SK-N-SH treated with all-trans-retinoic acid at 6 μM for 48 hours (cell line): ENCODE measurements at regions not wholly inside any gene's neighbourhood (a gene's known extent, or its start where the extent isn't known, plus 50 kb on each side); places are given as distances from the start of the nearest gene placed in this dataset.

Experiments
- ARNTL ChIP-seq: fragments of 450-650 bp; formaldehyde crosslinking; IDR thresholded peaks from 2 replicates; pipeline ENCODE4 v1.5.0; 2020; ENCODE audit warnings: low read depth, mild to moderate bottlenecking, moderate library complexity, borderline replicate concordance
- ISL1 ChIP-seq: fragments of 250-450 bp; sonication (Bioruptor Pico); IDR thresholded peaks from 2 replicates; pipeline ENCODE4 v2.1.2; 2022; ENCODE audit warnings: mild to moderate bottlenecking, moderate library complexity
- PPARA ChIP-seq: fragments of 250-450 bp; sonication (Bioruptor Pico); IDR thresholded peaks from 2 replicates; pipeline ENCODE4 v1.5.0; 2020; ENCODE audit warnings: mild to moderate bottlenecking, borderline replicate concordance
- TSHZ2 ChIP-seq: fragments of 250-450 bp; sonication (Bioruptor Pico); IDR thresholded peaks from 2 replicates; pipeline ENCODE4 v1.5.0; 2020; ENCODE audit warnings: mild to moderate bottlenecking, moderate library complexity
- ZFP30 ChIP-seq: fragments of 450-650 bp; formaldehyde crosslinking; IDR thresholded peaks from 2 replicates; pipeline ENCODE4 v1.5.0; 2022; ENCODE audit warnings: mild to moderate bottlenecking, moderate library complexity
- TF ChIP-seq, protein P1 (sequence below): fragments of 250-450 bp; sonication (Bioruptor Pico); IDR thresholded peaks from 2 replicates; pipeline ENCODE4 v1.5.1; 2020; ENCODE audit warnings: low read depth, mild to moderate bottlenecking, moderate library complexity
- TF ChIP-seq, protein P2 (sequence below): fragments of 250-450 bp; sonication (Bioruptor Pico); IDR thresholded peaks from 2 replicates; pipeline ENCODE4 v1.8.0; 2021; ENCODE audit warnings: low read depth, mild to moderate bottlenecking, moderate library complexity, borderline replicate concordance

DNA sequence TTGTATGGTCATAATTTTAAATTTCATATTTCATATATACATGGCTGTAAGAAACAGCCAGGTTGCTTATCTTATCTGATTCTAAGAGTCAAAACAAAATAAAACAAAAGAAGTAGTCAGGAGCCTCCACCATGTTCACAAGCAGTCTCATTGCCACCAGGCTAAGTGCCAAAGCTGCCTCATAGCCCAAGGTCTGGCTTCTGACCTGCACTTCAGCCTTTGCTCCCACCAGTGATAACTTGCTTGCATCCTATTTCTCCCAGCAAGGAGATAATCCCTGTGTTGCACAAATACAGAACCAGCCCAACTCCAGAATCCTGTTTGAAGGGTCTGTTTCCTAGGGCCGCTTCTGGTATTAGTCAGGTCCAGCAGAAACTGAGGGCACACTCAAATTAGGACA is 53.9 kb upstream of the TSKU start:
- TF ChIP-seq ZFP30 (CRISPR knock-in tag) (no peak), ARNTL (CRISPR knock-in tag) (no peak), TSHZ2 (CRISPR knock-in tag) (no peak), ISL1 (CRISPR knock-in tag) (no peak), PPARA (CRISPR knock-in tag) (no peak)
- TF ChIP-seq, protein P1, sequence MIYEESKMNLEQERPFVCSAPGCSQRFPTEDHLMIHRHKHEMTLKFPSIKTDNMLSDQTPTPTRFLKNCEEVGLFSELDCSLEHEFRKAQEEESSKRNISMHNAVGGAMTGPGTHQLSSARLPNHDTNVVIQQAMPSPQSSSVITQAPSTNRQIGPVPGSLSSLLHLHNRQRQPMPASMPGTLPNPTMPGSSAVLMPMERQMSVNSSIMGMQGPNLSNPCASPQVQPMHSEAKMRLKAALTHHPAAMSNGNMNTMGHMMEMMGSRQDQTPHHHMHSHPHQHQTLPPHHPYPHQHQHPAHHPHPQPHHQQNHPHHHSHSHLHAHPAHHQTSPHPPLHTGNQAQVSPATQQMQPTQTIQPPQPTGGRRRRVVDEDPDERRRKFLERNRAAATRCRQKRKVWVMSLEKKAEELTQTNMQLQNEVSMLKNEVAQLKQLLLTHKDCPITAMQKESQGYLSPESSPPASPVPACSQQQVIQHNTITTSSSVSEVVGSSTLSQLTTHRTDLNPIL (CRISPR knock-in tag): no peak
- TF ChIP-seq, protein P2, sequence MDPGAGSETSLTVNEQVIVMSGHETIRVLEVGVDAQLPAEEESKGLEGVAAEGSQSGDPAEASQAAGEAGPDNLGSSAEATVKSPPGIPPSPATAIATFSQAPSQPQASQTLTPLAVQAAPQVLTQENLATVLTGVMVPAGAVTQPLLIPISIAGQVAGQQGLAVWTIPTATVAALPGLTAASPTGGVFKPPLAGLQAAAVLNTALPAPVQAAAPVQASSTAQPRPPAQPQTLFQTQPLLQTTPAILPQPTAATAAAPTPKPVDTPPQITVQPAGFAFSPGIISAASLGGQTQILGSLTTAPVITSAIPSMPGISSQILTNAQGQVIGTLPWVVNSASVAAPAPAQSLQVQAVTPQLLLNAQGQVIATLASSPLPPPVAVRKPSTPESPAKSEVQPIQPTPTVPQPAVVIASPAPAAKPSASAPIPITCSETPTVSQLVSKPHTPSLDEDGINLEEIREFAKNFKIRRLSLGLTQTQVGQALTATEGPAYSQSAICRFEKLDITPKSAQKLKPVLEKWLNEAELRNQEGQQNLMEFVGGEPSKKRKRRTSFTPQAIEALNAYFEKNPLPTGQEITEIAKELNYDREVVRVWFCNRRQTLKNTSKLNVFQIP (CRISPR knock-in tag): no peak
